GM23338 (cell line): ENCODE measurements at regions not wholly inside any gene's neighbourhood (a gene's known extent, or its start where the extent isn't known, plus 50 kb on each side); places are given as distances from the start of the nearest gene placed in this dataset.

Experiments used
- ATAC-seq: fragments of 200-7000 bp; cut with Tn5 transposase; 3 replicates; pipeline ENCODE4 v1.9.1; 2020
- DNase-seq: peaks from one replicate; pipeline ENCODE4 v3.0.0-alpha.2; 2015; ENCODE audit warnings: low spot score
- H2AFZ ChIP-seq: fragments of 200-600 bp; sonication (generic); 2 replicates; pipeline ENCODE4 v1.8.0; 2016; ENCODE audit warnings: antibody characterized with exemption, mild to moderate bottlenecking, moderate library complexity
- H3F3A ChIP-seq: fragments of 200-600 bp; sonication (generic); replicated peaks from 2 replicates; pipeline ENCODE4 v1.8.0; 2017; ENCODE audit warnings: antibody characterized with exemption, mixed run types, low read depth
- H3K27ac ChIP-seq: fragments of 200-600 bp; sonication (generic); 2 replicates; pipeline ENCODE4 v1.6.1; 2016; ENCODE audit warnings: low read depth
- H3K27me3 ChIP-seq: fragments of 200-600 bp; sonication (generic); 2 replicates; pipeline ENCODE4 v1.8.0; 2016; ENCODE audit warnings: mild to moderate bottlenecking, mixed run types, moderate library complexity; ENCODE audit not compliant: insufficient read depth
- H3K36me3 ChIP-seq: fragments of 200-600 bp; sonication (generic); 2 replicates; pipeline ENCODE4 v1.8.0; 2016; ENCODE audit warnings: mild to moderate bottlenecking; ENCODE audit not compliant: insufficient read depth
- H3K4me1 ChIP-seq: fragments of 200-600 bp; sonication (generic); 2 replicates; pipeline ENCODE4 v1.8.0; 2016; ENCODE audit warnings: mild to moderate bottlenecking, moderate library complexity; ENCODE audit not compliant: insufficient read depth
- H3K4me2 ChIP-seq: fragments of 200-600 bp; sonication (generic); 2 replicates; pipeline ENCODE4 v1.7.1; 2017; ENCODE audit warnings: mixed run types
- H3K4me3 ChIP-seq: fragments of 200-600 bp; sonication (generic); 2 replicates; pipeline ENCODE4 v1.6.1; 2016; ENCODE audit warnings: mixed run types
- H3K79me2 ChIP-seq: fragments of 200-600 bp; sonication (generic); replicated peaks from 2 replicates; pipeline ENCODE4 v1.8.0; 2017; ENCODE audit warnings: mild to moderate bottlenecking; ENCODE audit not compliant: insufficient read depth
- H3K9me2 ChIP-seq: fragments of 200-600 bp; sonication (generic); 2 replicates; pipeline ENCODE4 v1.8.0; 2017; ENCODE audit not compliant: insufficient read depth
- H4K20me1 ChIP-seq: fragments of 200-600 bp; sonication (generic); replicated peaks from 2 replicates; pipeline ENCODE4 v1.8.0; 2017; ENCODE audit warnings: mild to moderate bottlenecking; ENCODE audit not compliant: insufficient read depth
- H3K27ac Mint-ChIP-seq: 2 replicates; pipeline ENCODE4 v1.8.0; 2020; ENCODE audit warnings: inconsistent platforms, mild to moderate bottlenecking, moderate library complexity, mixed read lengths
- H3K27me3 Mint-ChIP-seq: 3 replicates; pipeline ENCODE4 v1.8.0; 2022; ENCODE audit warnings: low read depth, mild to moderate bottlenecking, moderate library complexity, mixed read lengths, inconsistent platforms; ENCODE audit not compliant: insufficient read depth, poor library complexity
- H3K36me3 Mint-ChIP-seq: 3 replicates; pipeline ENCODE4 v1.8.0; 2021; ENCODE audit warnings: low read depth, mild to moderate bottlenecking, inconsistent platforms, moderate library complexity, mixed read lengths
- H3K4me1 Mint-ChIP-seq: 3 replicates; pipeline ENCODE4 v1.8.0; 2020; ENCODE audit warnings: mild to moderate bottlenecking, inconsistent platforms, mixed read lengths
- H3K4me3 Mint-ChIP-seq: 3 replicates; pipeline ENCODE4 v1.8.0; 2021; ENCODE audit warnings: moderate library complexity, mild to moderate bottlenecking, inconsistent platforms, mixed read lengths
- H3K9me3 Mint-ChIP-seq: 3 replicates; pipeline ENCODE4 v1.8.0; 2020; ENCODE audit warnings: moderate library complexity, mild to moderate bottlenecking, inconsistent platforms, mixed read lengths
- ETS1 ChIP-seq: IDR thresholded peaks from 2 replicates; pipeline ENCODE4 v1.6.1; 2016; ENCODE audit warnings: antibody characterized with exemption
- EZH2 ChIP-seq: fragments of 200-600 bp; sonication (generic); IDR thresholded peaks from one replicate; pipeline ENCODE4 v1.8.0; 2017; ENCODE audit warnings: antibody characterized with exemption, mild to moderate bottlenecking, low read depth; ENCODE audit not compliant: unreplicated experiment
- JUNB ChIP-seq: IDR thresholded peaks from one replicate; pipeline ENCODE4 v1.6.1; 2016; ENCODE audit warnings: antibody characterized with exemption; ENCODE audit not compliant: unreplicated experiment
- POLR2AphosphoS5 ChIP-seq: IDR thresholded peaks from 2 replicates; pipeline ENCODE4 v1.6.1; 2016; ENCODE audit warnings: antibody characterized with exemption, low read depth
- REST ChIP-seq: IDR thresholded peaks from one replicate; pipeline ENCODE4 v1.6.1; 2018; ENCODE audit warnings: antibody characterized with exemption; ENCODE audit not compliant: unreplicated experiment
- STAT1 ChIP-seq: IDR thresholded peaks from one replicate; pipeline ENCODE4 v1.6.1; 2016; ENCODE audit warnings: antibody characterized with exemption; ENCODE audit not compliant: unreplicated experiment
- TF ChIP-seq, protein P1 (sequence below): fragments of 250-450 bp; sonication (Bioruptor Pico); IDR thresholded peaks from 2 replicates; pipeline ENCODE4 v1.5.0; 2020; ENCODE audit warnings: mild to moderate bottlenecking, moderate library complexity
- TF ChIP-seq, protein P2 (sequence below), 2 experiments: fragments of 200-600 bp in 1 of 2; sonication (generic) in 1 of 2; conservative IDR thresholded peaks; 2 replicates each; pipeline versions ENCODE4 v1.5.1 to v1.6.1; 2016 to 2017; ENCODE audit warnings: antibody characterized with exemption in 2 of 2, low read depth in 2 of 2, mild to moderate bottlenecking in 2 of 2, moderate library complexity in 1 of 2

- no peaks in the 10 kb centered on the region for H3K27me3 Mint-ChIP-seq
- H3K27ac Mint-ChIP-seq = no peak overlapping the region
- ATAC-seq = no peak
These were observed 179.8 kb upstream of the GALNT2 start for GRCh38 chr1:229887043-229887822.

More at GRCh38 chr1:229887043-229887822, 179.8 kb upstream of the GALNT2 start:
- Histone ChIP-seq H3K4me3 (no peak overlapping the region), H3K36me3 (no peaks in the 10 kb centered on the region), H3K27me3 (no peaks in the 10 kb centered on the region), H2AFZ (no peak overlapping the region), H3K4me1 (no peaks in the 10 kb centered on the region), H3K9me2 (no peaks in the 10 kb centered on the region), H3K27ac (no peak overlapping the region), H4K20me1 (no peaks in the 10 kb centered on the region), H3K79me2 (no peaks in the 10 kb centered on the region), H3F3A (no peaks in the 10 kb centered on the region), H3K4me2 (no peak overlapping the region)
- Mint-ChIP-seq H3K36me3 (no peaks in the 10 kb centered on the region), H3K4me1 (peaks cover 2% of the 10 kb centered on the region; the same call in 1 of the 3 replicates), H3K9me3 (no peaks in the 10 kb centered on the region), H3K4me3 (no peak overlapping the region)
- DNase-seq = no peak
- TF ChIP-seq, protein P1, sequence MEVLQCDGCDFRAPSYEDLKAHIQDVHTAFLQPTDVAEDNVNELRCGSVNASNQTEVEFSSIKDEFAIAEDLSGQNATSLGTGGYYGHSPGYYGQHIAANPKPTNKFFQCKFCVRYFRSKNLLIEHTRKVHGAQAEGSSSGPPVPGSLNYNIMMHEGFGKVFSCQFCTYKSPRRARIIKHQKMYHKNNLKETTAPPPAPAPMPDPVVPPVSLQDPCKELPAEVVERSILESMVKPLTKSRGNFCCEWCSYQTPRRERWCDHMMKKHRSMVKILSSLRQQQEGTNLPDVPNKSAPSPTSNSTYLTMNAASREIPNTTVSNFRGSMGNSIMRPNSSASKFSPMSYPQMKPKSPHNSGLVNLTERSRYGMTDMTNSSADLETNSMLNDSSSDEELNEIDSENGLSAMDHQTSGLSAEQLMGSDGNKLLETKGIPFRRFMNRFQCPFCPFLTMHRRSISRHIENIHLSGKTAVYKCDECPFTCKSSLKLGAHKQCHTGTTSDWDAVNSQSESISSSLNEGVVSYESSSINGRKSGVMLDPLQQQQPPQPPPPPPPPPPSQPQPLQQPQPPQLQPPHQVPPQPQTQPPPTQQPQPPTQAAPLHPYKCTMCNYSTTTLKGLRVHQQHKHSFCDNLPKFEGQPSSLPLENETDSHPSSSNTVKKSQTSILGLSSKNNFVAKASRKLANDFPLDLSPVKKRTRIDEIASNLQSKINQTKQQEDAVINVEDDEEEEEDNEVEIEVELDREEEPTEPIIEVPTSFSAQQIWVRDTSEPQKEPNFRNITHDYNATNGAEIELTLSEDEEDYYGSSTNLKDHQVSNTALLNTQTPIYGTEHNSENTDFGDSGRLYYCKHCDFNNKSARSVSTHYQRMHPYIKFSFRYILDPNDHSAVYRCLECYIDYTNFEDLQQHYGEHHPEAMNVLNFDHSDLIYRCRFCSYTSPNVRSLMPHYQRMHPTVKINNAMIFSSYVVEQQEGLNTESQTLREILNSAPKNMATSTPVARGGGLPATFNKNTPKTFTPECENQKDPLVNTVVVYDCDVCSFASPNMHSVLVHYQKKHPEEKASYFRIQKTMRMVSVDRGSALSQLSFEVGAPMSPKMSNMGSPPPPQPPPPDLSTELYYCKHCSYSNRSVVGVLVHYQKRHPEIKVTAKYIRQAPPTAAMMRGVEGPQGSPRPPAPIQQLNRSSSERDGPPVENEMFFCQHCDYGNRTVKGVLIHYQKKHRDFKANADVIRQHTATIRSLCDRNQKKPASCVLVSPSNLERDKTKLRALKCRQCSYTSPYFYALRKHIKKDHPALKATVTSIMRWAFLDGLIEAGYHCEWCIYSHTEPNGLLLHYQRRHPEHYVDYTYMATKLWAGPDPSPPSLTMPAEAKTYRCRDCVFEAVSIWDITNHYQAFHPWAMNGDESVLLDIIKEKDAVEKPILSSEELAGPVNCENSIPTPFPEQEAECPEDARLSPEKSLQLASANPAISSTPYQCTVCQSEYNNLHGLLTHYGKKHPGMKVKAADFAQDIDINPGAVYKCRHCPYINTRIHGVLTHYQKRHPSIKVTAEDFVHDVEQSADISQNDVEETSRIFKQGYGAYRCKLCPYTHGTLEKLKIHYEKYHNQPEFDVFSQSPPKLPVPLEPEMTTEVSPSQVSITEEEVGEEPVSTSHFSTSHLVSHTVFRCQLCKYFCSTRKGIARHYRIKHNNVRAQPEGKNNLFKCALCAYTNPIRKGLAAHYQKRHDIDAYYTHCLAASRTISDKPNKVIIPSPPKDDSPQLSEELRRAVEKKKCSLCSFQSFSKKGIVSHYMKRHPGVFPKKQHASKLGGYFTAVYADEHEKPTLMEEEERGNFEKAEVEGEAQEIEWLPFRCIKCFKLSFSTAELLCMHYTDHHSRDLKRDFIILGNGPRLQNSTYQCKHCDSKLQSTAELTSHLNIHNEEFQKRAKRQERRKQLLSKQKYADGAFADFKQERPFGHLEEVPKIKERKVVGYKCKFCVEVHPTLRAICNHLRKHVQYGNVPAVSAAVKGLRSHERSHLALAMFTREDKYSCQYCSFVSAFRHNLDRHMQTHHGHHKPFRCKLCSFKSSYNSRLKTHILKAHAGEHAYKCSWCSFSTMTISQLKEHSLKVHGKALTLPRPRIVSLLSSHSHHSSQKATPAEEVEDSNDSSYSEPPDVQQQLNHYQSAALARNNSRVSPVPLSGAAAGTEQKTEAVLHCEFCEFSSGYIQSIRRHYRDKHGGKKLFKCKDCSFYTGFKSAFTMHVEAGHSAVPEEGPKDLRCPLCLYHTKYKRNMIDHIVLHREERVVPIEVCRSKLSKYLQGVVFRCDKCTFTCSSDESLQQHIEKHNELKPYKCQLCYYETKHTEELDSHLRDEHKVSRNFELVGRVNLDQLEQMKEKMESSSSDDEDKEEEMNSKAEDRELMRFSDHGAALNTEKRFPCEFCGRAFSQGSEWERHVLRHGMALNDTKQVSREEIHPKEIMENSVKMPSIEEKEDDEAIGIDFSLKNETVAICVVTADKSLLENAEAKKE (CRISPR knock-in tag) = no peak
- TF ChIP-seq POLR2AphosphoS5 (no peak), EZH2 (no peak), STAT1 (no peak), JUNB (no peak), REST (no peak), ETS1 (no peak)
- TF ChIP-seq, protein P2, sequence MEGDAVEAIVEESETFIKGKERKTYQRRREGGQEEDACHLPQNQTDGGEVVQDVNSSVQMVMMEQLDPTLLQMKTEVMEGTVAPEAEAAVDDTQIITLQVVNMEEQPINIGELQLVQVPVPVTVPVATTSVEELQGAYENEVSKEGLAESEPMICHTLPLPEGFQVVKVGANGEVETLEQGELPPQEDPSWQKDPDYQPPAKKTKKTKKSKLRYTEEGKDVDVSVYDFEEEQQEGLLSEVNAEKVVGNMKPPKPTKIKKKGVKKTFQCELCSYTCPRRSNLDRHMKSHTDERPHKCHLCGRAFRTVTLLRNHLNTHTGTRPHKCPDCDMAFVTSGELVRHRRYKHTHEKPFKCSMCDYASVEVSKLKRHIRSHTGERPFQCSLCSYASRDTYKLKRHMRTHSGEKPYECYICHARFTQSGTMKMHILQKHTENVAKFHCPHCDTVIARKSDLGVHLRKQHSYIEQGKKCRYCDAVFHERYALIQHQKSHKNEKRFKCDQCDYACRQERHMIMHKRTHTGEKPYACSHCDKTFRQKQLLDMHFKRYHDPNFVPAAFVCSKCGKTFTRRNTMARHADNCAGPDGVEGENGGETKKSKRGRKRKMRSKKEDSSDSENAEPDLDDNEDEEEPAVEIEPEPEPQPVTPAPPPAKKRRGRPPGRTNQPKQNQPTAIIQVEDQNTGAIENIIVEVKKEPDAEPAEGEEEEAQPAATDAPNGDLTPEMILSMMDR (conservative IDR thresholded peaks at IDR 0.05; ENCODE audit: low read depth in 2 of 2) = no peak
